Omental fat pad (tissue), 3 donors: ENCODE measurements at regions not wholly inside any gene's neighbourhood (a gene's known extent, or its start where the extent isn't known, plus 50 kb on each side); places are given as distances from the start of the nearest gene placed in this dataset.

Experiments
- ATAC-seq: fragments of 150-250 bp; one replicate; pipeline ENCODE4 v1.9.1; 2016; ENCODE audit warnings: mild to moderate bottlenecking, moderate library complexity; ENCODE audit not compliant: low FRiP score
- DNase-seq: peaks from one replicate; pipeline ENCODE4 v3.0.0-alpha.2; 2019; ENCODE audit warnings: low spot score
- CTCF ChIP-seq, 3 donors: fragments of 450-650 bp; IDR thresholded peaks; one replicate each; pipeline ENCODE4 v1.5.1; 2016 to 2017; ENCODE audit warnings: antibody characterized with exemption in 3 of 3, mild to moderate bottlenecking in 3 of 3, moderate library complexity in 2 of 3

- peak; percentile 90 for ATAC-seq
- no peak for DNase-seq
- no peak for TF ChIP-seq CTCF (IDR thresholded peaks at IDR 0.05)
These were observed 798.8 kb downstream of the OTOL1 start for GRCh38 chr3:162295323-162295983.

DNA sequence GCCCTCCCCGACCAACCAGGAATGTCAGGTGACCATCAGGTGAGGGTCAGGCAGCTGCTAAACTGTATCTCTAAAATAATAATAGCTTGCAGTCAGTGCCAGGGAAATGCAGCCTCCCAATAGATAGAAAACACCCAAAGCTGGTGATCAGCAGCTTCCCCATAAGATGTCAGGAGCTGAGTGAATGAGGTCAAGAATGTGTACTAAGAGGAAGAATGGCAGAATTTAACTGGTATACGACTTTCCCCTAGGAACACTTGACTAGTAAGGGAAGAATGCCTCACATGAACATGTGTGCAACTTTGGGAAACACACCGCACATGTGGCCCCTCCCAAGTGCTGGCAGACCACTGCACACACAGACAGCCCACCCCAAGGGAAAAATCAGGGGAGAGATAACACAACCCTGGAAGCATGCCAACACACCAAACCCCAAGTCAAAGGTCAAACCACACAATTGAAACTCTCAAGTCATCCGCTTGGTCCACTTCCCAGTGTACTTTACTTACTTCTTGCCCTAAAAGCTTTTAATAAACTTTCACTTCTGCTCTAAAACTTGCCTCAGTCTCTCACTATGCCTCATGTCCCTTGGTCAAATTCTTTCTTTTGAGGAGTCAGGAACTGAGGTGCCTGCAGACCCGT is 806.5 kb downstream of the OTOL1 start:
- ATAC-seq (no peak), DNase-seq (no peak)
- no peak for TF ChIP-seq CTCF (IDR thresholded peaks at IDR 0.05)

DNA sequence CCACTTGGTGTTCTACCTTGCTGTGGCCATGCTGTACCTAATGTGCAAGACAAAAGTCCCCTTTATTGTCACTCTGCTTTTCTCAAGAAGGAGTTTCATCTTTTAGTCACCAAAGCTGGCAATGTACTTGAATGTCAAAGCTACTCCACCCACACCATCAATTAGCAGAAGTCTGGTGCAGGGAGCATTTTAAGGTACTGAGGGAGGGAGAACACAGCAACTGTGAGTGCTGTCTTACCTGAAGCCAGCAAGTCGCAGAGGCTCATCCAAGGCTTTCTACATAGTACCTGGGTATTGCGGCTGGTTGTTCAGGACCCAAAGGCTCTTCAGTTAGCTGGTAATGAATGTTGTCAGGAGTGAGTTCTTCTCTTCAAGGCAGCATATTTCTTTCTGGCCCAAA is 820.4 kb downstream of the OTOL1 start:
- DNase-seq (no peak), ATAC-seq (no peak)
- no peak for TF ChIP-seq CTCF (IDR thresholded peaks at IDR 0.05)

DNA sequence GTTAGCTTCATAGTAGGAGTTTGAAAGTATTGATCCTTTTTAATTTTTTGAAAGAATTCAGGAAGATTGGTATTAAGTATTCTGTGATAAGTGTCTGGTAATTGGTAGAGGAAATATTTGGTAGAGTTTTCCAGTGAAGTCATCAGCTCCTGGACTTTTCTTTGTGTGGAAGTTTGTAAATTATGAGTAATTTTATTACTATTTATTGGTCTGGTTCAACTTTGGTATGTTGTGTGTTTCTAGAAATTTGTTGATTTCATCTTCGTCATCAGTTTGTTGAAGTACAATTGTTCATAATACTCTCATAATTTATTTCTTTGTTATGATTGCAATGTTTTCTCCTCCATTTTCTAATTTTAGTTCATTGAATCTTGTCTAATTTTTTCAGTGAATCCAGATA is 832.0 kb downstream of the OTOL1 start:
- DNase-seq (no peak), ATAC-seq (no peak)
- no peak for TF ChIP-seq CTCF (IDR thresholded peaks at IDR 0.05)

GRCh38 chr3:162329514-162329913 is 832.9 kb downstream of the OTOL1 start:
- ATAC-seq (no peak), DNase-seq (no peak)
- no peak for TF ChIP-seq CTCF (IDR thresholded peaks at IDR 0.05)

GRCh38 chr3:162332344-162332743 is 835.7 kb downstream of the OTOL1 start:
- no peak for ATAC-seq
- no peak for DNase-seq
- TF ChIP-seq CTCF (IDR thresholded peaks at IDR 0.05) = no peak

GRCh38 chr3:162334537-162334936 is 837.9 kb downstream of the OTOL1 start:
- TF ChIP-seq CTCF (IDR thresholded peaks at IDR 0.05) = no peak
- no peak for DNase-seq
- ATAC-seq = no peak
